Suprapubic skin (tissue), 4 donors: ENCODE measurements at regions not wholly inside any gene's neighbourhood (a gene's known extent, or its start where the extent isn't known, plus 50 kb on each side); places are given as distances from the start of the nearest gene placed in this dataset.

ENCODE experiments used
- CTCF ChIP-seq, 2 donors: fragments of 200-600 bp in 1 of 2; fragments of 450-650 bp in 1 of 2; sonication (generic) in 1 of 2; IDR thresholded peaks; one replicate each; pipeline ENCODE4 v1.5.1; 2016 to 2019; ENCODE audit warnings: antibody characterized with exemption in 2 of 2, mild to moderate bottlenecking in 1 of 2, moderate library complexity in 1 of 2
- EP300 ChIP-seq: sonication (generic); formaldehyde crosslinking; IDR thresholded peaks from one replicate; pipeline ENCODE4 v1.6.1; 2017; ENCODE audit warnings: antibody characterized with exemption
- POLR2A ChIP-seq, 2 donors: fragments of 450-650 bp; IDR thresholded peaks; one replicate each; pipeline ENCODE4 v1.6.1; 2017; ENCODE audit warnings: antibody characterized with exemption in 2 of 2, mild to moderate bottlenecking in 2 of 2, moderate library complexity in 2 of 2
- POLR2AphosphoS5 ChIP-seq, 3 donors: sonication (generic); formaldehyde crosslinking; IDR thresholded peaks; one replicate each; pipeline ENCODE4 v1.6.1; 2017; ENCODE audit warnings: antibody characterized with exemption in 3 of 3

- TF ChIP-seq CTCF (IDR thresholded peaks at IDR 0.05) (no peak), POLR2A (IDR thresholded peaks at IDR 0.05) (no peak), EP300 (no peak), POLR2AphosphoS5 (IDR thresholded peaks at IDR 0.05) (no peak)
Observed at GRCh38 chr1:240663169-240663879, 51.4 kb upstream of the GREM2 start.
